ENCODE measurements at regions not wholly inside any gene's neighbourhood (a gene's known extent, or its start where the extent isn't known, plus 50 kb on each side); places are given as distances from the start of the nearest gene placed in this dataset.

- TF ChIP-seq, protein P1, sequence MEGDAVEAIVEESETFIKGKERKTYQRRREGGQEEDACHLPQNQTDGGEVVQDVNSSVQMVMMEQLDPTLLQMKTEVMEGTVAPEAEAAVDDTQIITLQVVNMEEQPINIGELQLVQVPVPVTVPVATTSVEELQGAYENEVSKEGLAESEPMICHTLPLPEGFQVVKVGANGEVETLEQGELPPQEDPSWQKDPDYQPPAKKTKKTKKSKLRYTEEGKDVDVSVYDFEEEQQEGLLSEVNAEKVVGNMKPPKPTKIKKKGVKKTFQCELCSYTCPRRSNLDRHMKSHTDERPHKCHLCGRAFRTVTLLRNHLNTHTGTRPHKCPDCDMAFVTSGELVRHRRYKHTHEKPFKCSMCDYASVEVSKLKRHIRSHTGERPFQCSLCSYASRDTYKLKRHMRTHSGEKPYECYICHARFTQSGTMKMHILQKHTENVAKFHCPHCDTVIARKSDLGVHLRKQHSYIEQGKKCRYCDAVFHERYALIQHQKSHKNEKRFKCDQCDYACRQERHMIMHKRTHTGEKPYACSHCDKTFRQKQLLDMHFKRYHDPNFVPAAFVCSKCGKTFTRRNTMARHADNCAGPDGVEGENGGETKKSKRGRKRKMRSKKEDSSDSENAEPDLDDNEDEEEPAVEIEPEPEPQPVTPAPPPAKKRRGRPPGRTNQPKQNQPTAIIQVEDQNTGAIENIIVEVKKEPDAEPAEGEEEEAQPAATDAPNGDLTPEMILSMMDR (IDR thresholded peaks at IDR 0.05) = no peak
- no peak for TF ChIP-seq POLR2A (IDR thresholded peaks at IDR 0.05)
Measured at GRCh38 chr10:25683344-25683743, 250.7 kb upstream of the MYO3A start.
